Mucosa of stomach (tissue), 1 donor: ENCODE measurements at regions not wholly inside any gene's neighbourhood (a gene's known extent, or its start where the extent isn't known, plus 50 kb on each side); places are given as distances from the start of the nearest gene placed in this dataset.

Source experiments
- H3K27me3 ChIP-seq: one replicate; pipeline ENCODE4 v1.7.0; 2013; ENCODE audit warnings: mild to moderate bottlenecking, low read length; ENCODE audit not compliant: control insufficient read depth, insufficient read depth
- H3K36me3 ChIP-seq: one replicate; pipeline ENCODE4 v1.7.0; 2013; ENCODE audit warnings: low read length; ENCODE audit not compliant: control insufficient read depth, insufficient read depth
- H3K4me1 ChIP-seq: one replicate; pipeline ENCODE4 v1.7.0; 2013; ENCODE audit warnings: mild to moderate bottlenecking, low read length; ENCODE audit not compliant: control insufficient read depth, insufficient read depth
- H3K4me3 ChIP-seq: one replicate; pipeline ENCODE4 v1.7.0; 2013; ENCODE audit warnings: low read length
- H3K9ac ChIP-seq: one replicate; pipeline ENCODE4 v1.7.0; 2013; ENCODE audit warnings: mild to moderate bottlenecking, low read length, moderate library complexity
- H3K9me3 ChIP-seq: one replicate; pipeline ENCODE4 v1.7.0; 2013; ENCODE audit warnings: mild to moderate bottlenecking, low read length, moderate library complexity; ENCODE audit not compliant: control insufficient read depth
- donor health status: Pancreatic carcinoma.

DNA sequence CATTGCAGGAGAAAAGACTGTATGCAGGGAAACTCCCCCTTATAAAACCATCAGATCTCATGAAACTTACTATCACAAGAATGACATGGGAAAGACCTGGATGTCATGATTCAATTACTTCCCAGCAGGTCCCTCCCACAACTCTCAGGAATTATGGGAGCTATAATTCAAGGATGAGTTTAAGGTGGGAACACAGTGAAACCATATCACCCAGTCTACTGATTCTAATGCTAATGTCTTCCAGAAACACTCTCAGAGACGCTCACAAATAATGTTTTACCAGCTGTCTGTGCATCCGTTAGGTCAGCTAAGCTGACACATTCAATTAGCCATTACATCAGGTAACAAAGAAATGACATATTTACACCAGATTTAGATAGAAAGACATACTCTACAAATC is 637.9 kb downstream of the NLGN4Y start:
- no peak overlapping the region for H3K4me3 ChIP-seq
- no peaks in the 10 kb centered on the region for H3K4me1 ChIP-seq
- no peak overlapping the region for H3K9ac ChIP-seq
- H3K27me3 ChIP-seq = no peaks in the 10 kb centered on the region
- H3K36me3 ChIP-seq = no peaks in the 10 kb centered on the region
- no peaks in the 10 kb centered on the region for H3K9me3 ChIP-seq

GRCh38 chrY:15179890-15180289 is 655.6 kb downstream of the NLGN4Y start:
- Histone ChIP-seq H3K9ac (no peak overlapping the region), H3K36me3 (no peaks in the 10 kb centered on the region), H3K27me3 (no peaks in the 10 kb centered on the region), H3K4me3 (no peak overlapping the region), H3K4me1 (no peaks in the 10 kb centered on the region), H3K9me3 (no peaks in the 10 kb centered on the region)

DNA sequence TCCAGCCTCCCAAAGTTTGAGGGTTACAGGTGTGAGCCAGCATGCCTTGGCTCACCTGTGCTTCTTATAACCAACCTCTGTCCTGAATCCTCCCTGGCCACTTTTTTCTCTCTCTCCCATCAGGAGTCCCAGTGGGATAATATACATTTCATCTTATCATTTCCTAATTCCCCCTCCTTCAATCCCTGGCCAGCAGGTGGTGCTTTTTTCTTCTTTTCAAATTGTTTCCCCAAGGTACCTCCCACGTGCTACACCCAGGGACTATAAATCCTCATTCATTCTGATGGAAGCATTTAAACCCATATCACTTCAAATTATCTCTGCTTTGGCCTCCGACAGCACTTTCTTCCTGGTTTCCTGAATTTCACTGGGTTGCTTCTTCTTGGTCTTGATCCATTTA is 704.7 kb downstream of the NLGN4Y start:
- no peaks in the 10 kb centered on the region for H3K36me3 ChIP-seq
- no peak overlapping the region for H3K9ac ChIP-seq
- no peaks in the 10 kb centered on the region for H3K4me1 ChIP-seq
- H3K9me3 ChIP-seq = no peaks in the 10 kb centered on the region
- H3K4me3 ChIP-seq = no peak overlapping the region
- no peaks in the 10 kb centered on the region for H3K27me3 ChIP-seq

DNA sequence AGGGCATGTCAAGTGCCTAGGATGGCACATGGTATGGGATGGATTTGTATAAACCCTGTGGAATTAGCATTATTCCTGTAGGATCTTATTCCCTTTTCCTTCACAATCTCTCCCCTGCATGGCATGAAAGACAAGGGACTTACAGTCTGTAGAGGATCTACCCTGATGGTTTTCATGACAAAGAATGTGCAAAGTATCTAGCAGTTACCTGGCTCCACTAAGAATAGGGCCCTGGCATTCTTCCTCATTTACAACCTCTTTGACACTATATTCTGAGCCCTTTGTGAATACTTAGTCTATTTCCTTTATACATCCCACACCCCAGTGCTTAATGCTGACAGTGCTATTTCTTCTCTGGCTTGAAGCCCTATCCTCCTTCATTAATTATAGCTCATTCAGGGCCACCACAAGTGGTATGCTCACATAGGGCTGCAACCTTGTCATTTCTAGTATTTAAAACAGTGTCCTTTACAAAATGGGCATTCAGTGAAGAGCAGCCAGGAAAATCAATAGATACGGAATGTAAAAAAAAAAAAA is 715.3 kb downstream of the NLGN4Y start:
- Histone ChIP-seq H3K4me1 (no peaks in the 10 kb centered on the region), H3K4me3 (no peak overlapping the region), H3K9ac (no peak overlapping the region), H3K36me3 (no peaks in the 10 kb centered on the region), H3K9me3 (no peaks in the 10 kb centered on the region), H3K27me3 (no peaks in the 10 kb centered on the region)

DNA sequence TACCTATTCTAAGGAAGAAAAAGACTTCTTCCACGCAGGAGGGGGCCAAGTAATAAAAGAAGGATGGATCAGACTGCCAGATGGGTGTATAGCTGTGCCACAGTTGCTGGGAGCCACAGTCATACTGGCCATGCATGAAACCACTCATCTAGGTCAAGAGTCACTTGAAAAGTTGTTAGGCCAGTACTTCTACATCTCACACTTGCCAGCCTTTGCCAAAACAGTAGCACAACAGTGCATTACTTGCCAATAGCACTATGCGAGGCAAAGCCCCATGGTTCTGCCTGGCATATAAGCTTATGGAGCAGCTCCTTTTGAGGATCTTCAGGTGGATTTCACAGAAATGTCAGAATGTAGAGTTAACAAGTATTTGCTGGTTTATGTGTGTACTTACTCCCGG is 735.0 kb downstream of the NLGN4Y start:
- H3K4me3 ChIP-seq = no peak overlapping the region
- no peaks in the 10 kb centered on the region for H3K4me1 ChIP-seq
- H3K9ac ChIP-seq = no peak overlapping the region
- H3K9me3 ChIP-seq = no peaks in the 10 kb centered on the region
- no peaks in the 10 kb centered on the region for H3K27me3 ChIP-seq
- H3K36me3 ChIP-seq = no peaks in the 10 kb centered on the region

GRCh38 chrY:15286572-15286971 is 762.2 kb downstream of the NLGN4Y start:
- Histone ChIP-seq H3K36me3 (no peaks in the 10 kb centered on the region), H3K4me1 (no peaks in the 10 kb centered on the region), H3K9me3 (no peaks in the 10 kb centered on the region), H3K4me3 (no peak overlapping the region), H3K27me3 (no peaks in the 10 kb centered on the region), H3K9ac (no peak overlapping the region)

DNA sequence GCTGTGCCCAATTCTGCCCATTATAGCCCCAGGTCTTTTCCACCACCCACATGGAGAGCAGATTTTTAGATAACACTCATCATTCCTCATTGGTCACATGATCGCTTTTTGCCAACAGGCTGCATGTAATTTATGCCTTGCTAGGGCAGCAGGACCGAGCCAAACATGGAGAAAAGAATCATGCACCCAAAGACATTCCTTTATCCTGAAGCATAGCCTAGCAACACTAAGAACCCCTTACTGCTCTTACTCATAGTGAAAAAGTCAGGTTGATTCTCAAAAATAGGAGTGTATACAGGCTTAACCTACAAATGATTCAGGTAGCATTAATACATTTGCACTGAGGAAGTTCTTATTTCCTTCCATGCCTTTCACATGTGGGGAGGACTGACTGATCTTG is 765.5 kb downstream of the NLGN4Y start:
- Histone ChIP-seq H3K4me3 (no peak overlapping the region), H3K36me3 (no peaks in the 10 kb centered on the region), H3K9me3 (no peaks in the 10 kb centered on the region), H3K27me3 (no peaks in the 10 kb centered on the region), H3K4me1 (no peaks in the 10 kb centered on the region), H3K9ac (no peak overlapping the region)

GRCh38 chrY:15292881-15293280 is 768.6 kb downstream of the NLGN4Y start:
- Histone ChIP-seq H3K27me3 (no peaks in the 10 kb centered on the region), H3K4me3 (no peak overlapping the region), H3K36me3 (no peaks in the 10 kb centered on the region), H3K4me1 (no peaks in the 10 kb centered on the region), H3K9ac (no peak overlapping the region), H3K9me3 (no peaks in the 10 kb centered on the region)

- Histone ChIP-seq H3K27me3 (no peaks in the 10 kb centered on the region), H3K9ac (no peak overlapping the region), H3K4me3 (no peak overlapping the region), H3K9me3 (no peaks in the 10 kb centered on the region), H3K36me3 (no peaks in the 10 kb centered on the region), H3K4me1 (no peaks in the 10 kb centered on the region)
Observed at GRCh38 chrY:15301879-15302278, 777.5 kb downstream of the NLGN4Y start.

DNA sequence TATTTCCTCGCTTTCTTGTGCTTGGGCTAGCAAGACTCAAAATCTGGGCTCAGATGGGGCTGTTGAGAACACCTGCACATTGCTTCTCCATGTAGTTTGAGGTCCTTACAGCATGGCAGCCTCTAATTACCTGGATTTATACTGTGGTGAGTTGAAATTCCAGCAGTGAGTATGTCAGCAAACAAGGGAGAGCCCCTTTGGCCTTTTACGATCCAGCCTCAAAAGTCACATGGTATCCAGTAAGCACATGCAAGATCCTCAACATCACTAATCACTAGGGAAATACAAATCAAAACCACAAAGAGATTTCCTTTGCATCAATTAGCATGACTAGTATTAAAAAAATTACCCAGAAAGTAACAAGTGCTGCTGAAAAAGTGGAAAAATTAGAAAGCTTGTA is 787.8 kb downstream of the NLGN4Y start:
- no peaks in the 10 kb centered on the region for H3K4me1 ChIP-seq

GRCh38 chrY:15324189-15324588 is 799.9 kb downstream of the NLGN4Y start:
- Histone ChIP-seq H3K36me3 (no peaks in the 10 kb centered on the region), H3K4me1 (no peaks in the 10 kb centered on the region), H3K9me3 (no peaks in the 10 kb centered on the region), H3K9ac (no peak overlapping the region), H3K4me3 (no peak overlapping the region), H3K27me3 (no peaks in the 10 kb centered on the region)

More for the DNA sequence above, 787.8 kb downstream of the NLGN4Y start:
- Histone ChIP-seq H3K9me3 (no peaks in the 10 kb centered on the region), H3K9ac (no peak overlapping the region), H3K36me3 (no peaks in the 10 kb centered on the region), H3K4me3 (no peak overlapping the region), H3K27me3 (no peaks in the 10 kb centered on the region)

DNA sequence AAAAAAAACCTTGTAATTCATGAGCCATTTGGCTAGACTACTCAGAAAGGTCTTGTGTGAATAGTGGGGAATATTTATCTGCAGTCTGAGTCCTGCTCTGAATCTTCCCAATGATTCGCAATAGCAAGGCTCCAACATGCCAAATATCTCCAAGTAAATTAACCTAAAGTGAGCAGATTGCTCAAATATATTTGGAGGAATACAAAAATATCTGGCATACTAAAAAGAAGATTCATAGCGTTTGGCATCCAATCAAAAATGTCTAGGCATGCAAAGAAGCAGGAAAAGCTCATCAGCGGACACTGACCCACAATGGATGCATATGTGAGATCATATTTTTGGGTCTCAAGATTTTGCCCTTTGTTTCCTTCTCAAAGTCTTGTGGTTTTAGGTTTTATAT is 800.9 kb downstream of the NLGN4Y start:
- Histone ChIP-seq H3K27me3 (no peaks in the 10 kb centered on the region), H3K36me3 (no peaks in the 10 kb centered on the region), H3K4me3 (no peak overlapping the region), H3K9ac (no peak overlapping the region), H3K4me1 (no peaks in the 10 kb centered on the region), H3K9me3 (no peaks in the 10 kb centered on the region)

DNA sequence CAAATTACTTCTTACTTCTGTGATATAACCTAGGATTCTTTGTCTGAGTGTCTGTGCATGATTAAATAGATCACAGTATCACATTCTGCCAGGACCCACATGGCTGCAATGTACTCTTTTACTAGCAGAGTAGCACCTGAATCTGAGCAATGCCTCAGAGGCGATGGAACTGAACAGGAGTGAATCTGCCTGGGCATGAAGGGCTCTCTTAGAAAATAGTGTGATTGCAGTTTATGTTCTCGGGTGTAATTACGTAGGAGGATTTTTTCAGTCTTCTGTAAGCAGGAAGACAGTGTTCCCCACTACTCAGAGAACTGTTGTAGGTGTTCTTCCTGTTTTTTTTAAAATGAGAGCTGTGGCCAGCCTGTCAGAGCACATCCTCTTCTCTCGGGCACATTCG is 802.3 kb downstream of the NLGN4Y start:
- Histone ChIP-seq H3K36me3 (no peaks in the 10 kb centered on the region), H3K9me3 (no peaks in the 10 kb centered on the region), H3K4me1 (no peaks in the 10 kb centered on the region), H3K4me3 (no peak overlapping the region), H3K9ac (no peak overlapping the region), H3K27me3 (no peaks in the 10 kb centered on the region)
